Activated CD8-positive, alpha-beta memory T cell treated with anti-CD3 and anti-CD28 coated beads for 4 hours (primary cell): ENCODE measurements at regions not wholly inside any gene's neighbourhood (a gene's known extent, or its start where the extent isn't known, plus 50 kb on each side); places are given as distances from the start of the nearest gene placed in this dataset.

ENCODE experiments used
- DNase-seq, 2 donors: peaks; one replicate each; pipeline ENCODE4 v3.0.0-alpha.2; 2020; ENCODE audit warnings: low read depth in 2 of 2

GRCh38 chr10:60518745-60519144 is 129.1 kb upstream of the ANK3 start:
- DNase-seq, result no peak

- DNase-seq, result no peak
These were observed 128.1 kb upstream of the ANK3 start for GRCh38 chr10:60517805-60518204.

- no peak for DNase-seq
These were observed 123.6 kb upstream of the ANK3 start for GRCh38 chr10:60513281-60513680.

- no peak for DNase-seq
These were observed 122.0 kb upstream of the ANK3 start for GRCh38 chr10:60511477-60512229.

- DNase-seq, result no peak
These were observed 119.2 kb upstream of the ANK3 start for GRCh38 chr10:60508831-60509230.

- no peak for DNase-seq
These were observed 118.4 kb upstream of the ANK3 start for GRCh38 chr10:60508037-60508436.

- no peak for DNase-seq
These were observed 112.9 kb upstream of the ANK3 start for GRCh38 chr10:60502621-60503020.

- no peak for DNase-seq
These were observed 109.3 kb upstream of the ANK3 start for GRCh38 chr10:60498985-60499384.

GRCh38 chr10:60497364-60497763 is 107.7 kb upstream of the ANK3 start:
- DNase-seq, result no peak

GRCh38 chr10:60496181-60496580 is 106.5 kb upstream of the ANK3 start:
- no peak for DNase-seq

GRCh38 chr10:60495338-60496055 is 105.8 kb upstream of the ANK3 start:
- no peak for DNase-seq

- no peak for DNase-seq
These were observed 105.1 kb upstream of the ANK3 start for GRCh38 chr10:60494774-60495173.

GRCh38 chr10:60491162-60491561 is 101.5 kb upstream of the ANK3 start:
- DNase-seq, result no peak

- DNase-seq, result no peak
These were observed 100.3 kb upstream of the ANK3 start for GRCh38 chr10:60490013-60490412.

GRCh38 chr10:60488111-60488669 is 98.5 kb upstream of the ANK3 start:
- no peak for DNase-seq

- DNase-seq, result no peak
These were observed 97.9 kb upstream of the ANK3 start for GRCh38 chr10:60487543-60487942.

- no peak for DNase-seq
These were observed 95.3 kb upstream of the ANK3 start for GRCh38 chr10:60485025-60485424.

- DNase-seq, result no peak
These were observed 91.3 kb upstream of the ANK3 start for GRCh38 chr10:60480865-60481563.

- DNase-seq, result no peak
These were observed 89.8 kb upstream of the ANK3 start for GRCh38 chr10:60479305-60480020.

- no peak for DNase-seq
These were observed 86.8 kb upstream of the ANK3 start for GRCh38 chr10:60476451-60476850.

- no peak for DNase-seq
These were observed 83.9 kb upstream of the ANK3 start for GRCh38 chr10:60473557-60473956.

- DNase-seq, result no peak
These were observed 80.4 kb upstream of the ANK3 start for GRCh38 chr10:60470091-60470490.
